C4-2B (cell line): ENCODE measurements at regions not wholly inside any gene's neighbourhood (a gene's known extent, or its start where the extent isn't known, plus 50 kb on each side); places are given as distances from the start of the nearest gene placed in this dataset.
"Not testable (repeated sequence)": the region's sequence is repeated elsewhere in the genome, so short reads cannot be mapped to it uniquely, and the experiment has no call there.

Experiments
- H3K27ac ChIP-seq: fragments of 450-650 bp; 2 replicates; pipeline ENCODE4 v1.5.1; 2017
- CTCF ChIP-seq: fragments of 450-650 bp; conservative IDR thresholded peaks from 2 replicates; pipeline ENCODE4 v1.5.1; 2017; ENCODE audit warnings: mild to moderate bottlenecking
- ZFX ChIP-seq: fragments of 450-650 bp; IDR thresholded peaks from 2 replicates; pipeline ENCODE4 v1.6.1; 2017

GRCh38 chr3:61493339-61493738 is 68.0 kb upstream of the PTPRG start:
- H3K27ac ChIP-seq = no peak overlapping the region
- TF ChIP-seq CTCF (no peak), ZFX (no peak)

DNA sequence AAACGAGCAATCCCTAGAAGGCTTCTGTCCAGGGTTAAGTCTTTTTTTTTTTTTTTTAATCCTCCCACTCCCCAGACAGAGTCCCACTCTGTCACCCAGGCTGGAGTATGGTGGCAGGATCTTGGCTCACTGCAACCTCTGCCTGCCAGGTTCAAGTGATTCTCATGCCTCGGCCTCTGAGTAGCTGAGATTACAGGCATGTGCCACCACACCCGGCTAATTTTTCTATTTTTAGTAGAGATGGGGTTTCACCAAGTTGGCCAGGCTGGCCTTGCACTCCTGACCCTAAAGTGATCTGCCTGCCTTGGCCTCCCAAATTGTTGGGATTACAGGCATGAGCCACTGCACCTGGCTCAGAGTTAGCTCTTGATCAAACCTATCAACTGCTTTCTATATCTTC is 67.1 kb upstream of the PTPRG start:
- H3K27ac ChIP-seq = not testable (repeated sequence)

GRCh38 chr3:61497463-61497862 is 63.9 kb upstream of the PTPRG start:
- H3K27ac ChIP-seq = no peak overlapping the region
- TF ChIP-seq ZFX = no peak
- no peak for TF ChIP-seq CTCF

GRCh38 chr3:61505197-61505596 is 56.2 kb upstream of the PTPRG start:
- no peak for TF ChIP-seq CTCF
- TF ChIP-seq ZFX = no peak
- no peak overlapping the region for H3K27ac ChIP-seq

GRCh38 chr3:61507946-61508345 is 53.4 kb upstream of the PTPRG start:
- TF ChIP-seq CTCF (no peak), ZFX (no peak)

More at GRCh38 chr3:61507946-61508345, 53.4 kb upstream of the PTPRG start:
- H3K27ac ChIP-seq = no peak overlapping the region
